ENCODE measurements at regions not wholly inside any gene's neighbourhood (a gene's known extent, or its start where the extent isn't known, plus 50 kb on each side); places are given as distances from the start of the nearest gene placed in this dataset.
"Not testable (repeated sequence)": the region's sequence is repeated elsewhere in the genome, so short reads cannot be mapped to it uniquely, and the experiment has no call there.

DNA sequence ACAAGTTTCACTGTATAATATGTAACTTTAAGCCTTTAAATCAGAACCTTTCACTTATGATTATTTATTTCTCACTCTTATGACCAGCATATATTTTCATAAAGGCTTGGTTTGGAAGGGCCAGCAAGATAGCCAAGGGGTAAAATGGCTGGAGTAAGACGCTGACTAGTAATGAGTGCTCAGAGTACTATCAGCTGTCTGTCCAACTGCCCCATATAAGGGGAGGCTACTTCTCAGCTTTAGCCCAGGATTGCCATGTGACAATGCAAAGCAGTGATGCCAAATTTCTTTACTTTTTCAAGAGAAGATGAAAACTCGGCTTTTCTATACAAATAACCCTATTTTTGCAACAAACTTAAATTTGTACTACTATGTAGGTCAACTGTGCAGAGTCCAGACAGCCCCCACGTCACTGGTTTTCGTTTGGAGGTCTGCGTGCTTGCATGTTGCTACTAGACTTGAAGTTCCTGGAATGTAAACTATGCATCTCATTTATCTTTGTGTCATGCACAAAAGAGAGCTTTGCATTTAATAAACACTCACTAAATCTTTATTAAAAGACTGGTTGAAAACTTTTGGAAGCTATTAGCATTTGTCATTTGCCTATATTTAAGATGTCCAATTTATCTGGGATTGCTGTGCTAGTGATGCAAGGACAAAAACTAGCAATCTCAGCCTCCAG lies 110.4 kb downstream of the TNFSF18 start:
- WGBS, 3 donors: 67 to 87% (median 78%) methylated on average over 5 of the region's 5 CpGs
- FAIRE-seq: no peak
- H3K27ac ChIP-seq (ENCODE audit: low read depth in 1 of 3, low read length in 2 of 3): no peak overlapping the region
- H3K9me3 ChIP-seq (ENCODE audit: control insufficient read depth in 2 of 2, insufficient read depth in 1 of 2, low read depth in 1 of 2, low read length in 1 of 2): peaks cover 0 to 3% of the 10 kb centered on the region in 2 donors
- DNase-seq: no peak
- H3K36me3 ChIP-seq (ENCODE audit: control insufficient read depth in 3 of 3, insufficient read depth in 2 of 3, low read depth in 1 of 3, low read length in 3 of 3): no peaks in the 10 kb centered on the region
- no peaks in the 10 kb centered on the region for H3K4me1 ChIP-seq (ENCODE audit: control insufficient read depth in 3 of 3, insufficient read depth in 2 of 3, low read depth in 1 of 3, low read length in 2 of 3)
- H3K4me3 ChIP-seq (ENCODE audit: low read depth in 1 of 3, low read length in 3 of 3): no peak overlapping the region
- H3K27me3 ChIP-seq (ENCODE audit: control insufficient read depth in 3 of 3, insufficient read depth in 3 of 3, low read length in 3 of 3): no peaks in the 10 kb centered on the region

DNA sequence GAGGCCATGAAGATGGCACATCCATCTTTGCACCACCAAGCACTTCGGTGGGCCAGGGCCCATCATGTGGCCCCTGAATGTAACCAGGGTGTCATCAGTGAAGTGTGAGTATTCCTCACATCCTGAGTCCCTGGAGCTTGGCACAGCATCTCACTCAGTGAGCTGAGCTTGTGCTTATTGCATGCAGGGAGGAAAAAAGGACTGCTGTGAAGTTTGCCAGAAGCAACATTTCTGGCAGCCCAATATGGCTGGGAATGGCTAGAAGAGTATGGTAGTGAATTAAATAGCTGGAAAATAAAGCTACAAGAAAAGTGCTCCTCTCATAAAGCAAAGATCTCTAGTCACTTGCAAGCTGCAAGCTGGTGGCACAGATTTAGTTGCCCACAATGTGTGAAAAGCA lies 109.3 kb downstream of the TNFSF18 start:
- no peak for DNase-seq
- no peak for FAIRE-seq
- WGBS, 3 donors: 75 to 100% (median 83%) methylated on average over 1 of the region's 1 CpG
- no peaks in the 10 kb centered on the region for H3K27me3 ChIP-seq (ENCODE audit: control insufficient read depth in 3 of 3, insufficient read depth in 3 of 3, low read length in 3 of 3)
- no peaks in the 10 kb centered on the region for H3K4me1 ChIP-seq (ENCODE audit: control insufficient read depth in 3 of 3, insufficient read depth in 2 of 3, low read depth in 1 of 3, low read length in 2 of 3)
- no peaks in the 10 kb centered on the region for H3K36me3 ChIP-seq (ENCODE audit: control insufficient read depth in 3 of 3, insufficient read depth in 2 of 3, low read depth in 1 of 3, low read length in 3 of 3)
- no peak overlapping the region for H3K27ac ChIP-seq (ENCODE audit: low read depth in 1 of 3, low read length in 2 of 3)
- H3K4me3 ChIP-seq (ENCODE audit: low read depth in 1 of 3, low read length in 3 of 3): no peak overlapping the region
- peaks cover 0 to 3% of the 10 kb centered on the region in 2 donors for H3K9me3 ChIP-seq (ENCODE audit: control insufficient read depth in 2 of 2, insufficient read depth in 1 of 2, low read depth in 1 of 2, low read length in 1 of 2)

GRCh38 chr1:172941945-172942344 lies 108.8 kb downstream of the TNFSF18 start:
- DNase-seq: no peak
- no peak overlapping the region for H3K27ac ChIP-seq (ENCODE audit: low read depth in 1 of 3, low read length in 2 of 3)
- 62 to 70% (median 68%) methylated on average over 2 of the region's 2 CpGs for WGBS, 3 donors

GRCh38 chr1:172943138-172943537 lies 107.6 kb downstream of the TNFSF18 start:
- H3K27ac ChIP-seq (ENCODE audit: low read depth in 1 of 3, low read length in 2 of 3); DNase-seq; H3K4me3 ChIP-seq (ENCODE audit: low read depth in 1 of 3, low read length in 3 of 3); H3K27me3 ChIP-seq (ENCODE audit: control insufficient read depth in 3 of 3, insufficient read depth in 3 of 3, low read length in 3 of 3); H3K4me1 ChIP-seq (ENCODE audit: control insufficient read depth in 3 of 3, insufficient read depth in 2 of 3, low read depth in 1 of 3, low read length in 2 of 3); H3K9me3 ChIP-seq (ENCODE audit: control insufficient read depth in 2 of 2, insufficient read depth in 1 of 2, low read depth in 1 of 2, low read length in 1 of 2); FAIRE-seq; H3K36me3 ChIP-seq (ENCODE audit: control insufficient read depth in 3 of 3, insufficient read depth in 2 of 3, low read depth in 1 of 3, low read length in 3 of 3): not testable (repeated sequence)
- WGBS, 3 donors: 68 to 79% (median 72%) methylated on average over 2 of the region's 2 CpGs

More at GRCh38 chr1:172941945-172942344, 108.8 kb downstream of the TNFSF18 start:
- Histone ChIP-seq H3K9me3 (ENCODE audit: control insufficient read depth in 2 of 2, insufficient read depth in 1 of 2, low read depth in 1 of 2, low read length in 1 of 2) (peaks cover 0 to 3% of the 10 kb centered on the region in 2 donors), H3K27me3 (ENCODE audit: control insufficient read depth in 3 of 3, insufficient read depth in 3 of 3, low read length in 3 of 3) (no peaks in the 10 kb centered on the region), H3K4me1 (ENCODE audit: control insufficient read depth in 3 of 3, insufficient read depth in 2 of 3, low read depth in 1 of 3, low read length in 2 of 3) (no peaks in the 10 kb centered on the region), H3K4me3 (ENCODE audit: low read depth in 1 of 3, low read length in 3 of 3) (no peak overlapping the region), H3K36me3 (ENCODE audit: control insufficient read depth in 3 of 3, insufficient read depth in 2 of 3, low read depth in 1 of 3, low read length in 3 of 3) (no peaks in the 10 kb centered on the region)
- no peak for FAIRE-seq

DNA sequence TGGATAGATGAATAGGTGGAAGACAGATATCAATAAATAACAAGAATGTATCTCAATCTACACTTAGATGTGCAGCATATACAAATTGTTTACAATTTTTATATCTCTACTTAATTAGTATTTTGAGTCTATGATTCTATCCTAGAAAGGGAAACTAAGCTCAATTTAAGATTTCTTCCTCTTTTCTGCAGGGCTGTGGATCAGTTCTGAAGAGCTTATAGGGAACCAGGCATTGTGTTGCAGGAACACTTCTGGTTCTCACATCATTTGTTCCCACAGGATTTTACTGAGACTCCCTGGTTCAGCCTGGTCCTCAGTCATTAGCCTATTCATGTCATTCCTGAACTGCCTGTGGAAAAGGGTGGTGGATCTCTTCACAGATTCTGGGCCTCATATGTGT lies 105.8 kb downstream of the TNFSF18 start:
- Histone ChIP-seq H3K36me3 (ENCODE audit: control insufficient read depth in 3 of 3, insufficient read depth in 2 of 3, low read depth in 1 of 3, low read length in 3 of 3) (no peaks in the 10 kb centered on the region), H3K27ac (ENCODE audit: low read depth in 1 of 3, low read length in 2 of 3) (no peak overlapping the region), H3K4me1 (ENCODE audit: control insufficient read depth in 3 of 3, insufficient read depth in 2 of 3, low read depth in 1 of 3, low read length in 2 of 3) (no peaks in the 10 kb centered on the region), H3K4me3 (ENCODE audit: low read depth in 1 of 3, low read length in 3 of 3) (no peak overlapping the region), H3K27me3 (ENCODE audit: control insufficient read depth in 3 of 3, insufficient read depth in 3 of 3, low read length in 3 of 3) (no peaks in the 10 kb centered on the region), H3K9me3 (ENCODE audit: control insufficient read depth in 2 of 2, insufficient read depth in 1 of 2, low read depth in 1 of 2, low read length in 1 of 2) (peaks cover 0 to 3% of the 10 kb centered on the region in 2 donors)
- DNase-seq (no peak), FAIRE-seq (no peak)

- FAIRE-seq (no peak), DNase-seq (no peak)
- 77 to 87% (median 84%) methylated on average over 2 of the region's 2 CpGs for WGBS, 3 donors
- no peaks in the 10 kb centered on the region for H3K36me3 ChIP-seq (ENCODE audit: control insufficient read depth in 3 of 3, insufficient read depth in 2 of 3, low read depth in 1 of 3, low read length in 3 of 3)
- H3K4me1 ChIP-seq (ENCODE audit: control insufficient read depth in 3 of 3, insufficient read depth in 2 of 3, low read depth in 1 of 3, low read length in 2 of 3): no peaks in the 10 kb centered on the region
- peaks cover 0 to 3% of the 10 kb centered on the region in 2 donors for H3K9me3 ChIP-seq (ENCODE audit: control insufficient read depth in 2 of 2, insufficient read depth in 1 of 2, low read depth in 1 of 2, low read length in 1 of 2)
- H3K4me3 ChIP-seq (ENCODE audit: low read depth in 1 of 3, low read length in 3 of 3): no peak overlapping the region
- no peaks in the 10 kb centered on the region for H3K27me3 ChIP-seq (ENCODE audit: control insufficient read depth in 3 of 3, insufficient read depth in 3 of 3, low read length in 3 of 3)
- H3K27ac ChIP-seq (ENCODE audit: low read depth in 1 of 3, low read length in 2 of 3): no peak overlapping the region
Observed at GRCh38 chr1:172946814-172947507, 103.8 kb downstream of the TNFSF18 start.

DNA sequence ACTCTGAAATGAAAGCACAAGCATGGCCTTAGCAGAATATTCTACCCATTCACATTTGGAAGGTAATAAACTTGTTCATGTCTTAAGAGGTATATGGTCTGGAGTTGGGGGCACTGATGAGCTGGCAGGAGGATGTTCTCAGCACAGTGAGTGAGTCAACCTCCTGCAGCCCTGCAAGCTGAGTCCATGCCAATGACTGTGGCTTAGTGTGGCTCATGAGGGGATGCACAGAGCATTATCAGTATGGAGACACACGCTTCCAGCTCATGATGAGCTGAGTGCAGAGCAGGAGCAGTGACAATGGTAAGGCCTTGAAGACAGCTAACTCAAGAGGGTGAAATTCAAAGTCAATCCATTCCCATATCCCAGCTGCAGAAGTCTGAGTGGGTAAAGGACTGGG lies 102.3 kb downstream of the TNFSF18 start:
- DNase-seq: no peak
- FAIRE-seq: no peak
- Histone ChIP-seq H3K9me3 (ENCODE audit: control insufficient read depth in 2 of 2, insufficient read depth in 1 of 2, low read depth in 1 of 2, low read length in 1 of 2) (no peaks in the 10 kb centered on the region), H3K27ac (ENCODE audit: low read depth in 1 of 3, low read length in 2 of 3) (no peak overlapping the region), H3K27me3 (ENCODE audit: control insufficient read depth in 3 of 3, insufficient read depth in 3 of 3, low read length in 3 of 3) (no peaks in the 10 kb centered on the region), H3K36me3 (ENCODE audit: control insufficient read depth in 3 of 3, insufficient read depth in 2 of 3, low read depth in 1 of 3, low read length in 3 of 3) (no peaks in the 10 kb centered on the region), H3K4me1 (ENCODE audit: control insufficient read depth in 3 of 3, insufficient read depth in 2 of 3, low read depth in 1 of 3, low read length in 2 of 3) (no peaks in the 10 kb centered on the region), H3K4me3 (ENCODE audit: low read depth in 1 of 3, low read length in 3 of 3) (no peak overlapping the region)
- 84 to 94% (median 92%) methylated on average over 1 of the region's 1 CpG for WGBS, 3 donors

GRCh38 chr1:172949096-172949495 lies 101.6 kb downstream of the TNFSF18 start:
- Histone ChIP-seq H3K36me3 (ENCODE audit: control insufficient read depth in 3 of 3, insufficient read depth in 2 of 3, low read depth in 1 of 3, low read length in 3 of 3) (no peaks in the 10 kb centered on the region), H3K4me3 (ENCODE audit: low read depth in 1 of 3, low read length in 3 of 3) (no peak overlapping the region), H3K4me1 (ENCODE audit: control insufficient read depth in 3 of 3, insufficient read depth in 2 of 3, low read depth in 1 of 3, low read length in 2 of 3) (no peaks in the 10 kb centered on the region), H3K27me3 (ENCODE audit: control insufficient read depth in 3 of 3, insufficient read depth in 3 of 3, low read length in 3 of 3) (no peaks in the 10 kb centered on the region), H3K27ac (ENCODE audit: low read depth in 1 of 3, low read length in 2 of 3) (no peak overlapping the region), H3K9me3 (ENCODE audit: control insufficient read depth in 2 of 2, insufficient read depth in 1 of 2, low read depth in 1 of 2, low read length in 1 of 2) (no peaks in the 10 kb centered on the region)
- FAIRE-seq: no peak
- no peak for DNase-seq
- 78 to 85% (median 84%) methylated on average over 4 of the region's 4 CpGs for WGBS, 3 donors
